ENCODE measurements at regions not wholly inside any gene's neighbourhood (a gene's known extent, or its start where the extent isn't known, plus 50 kb on each side); places are given as distances from the start of the nearest gene placed in this dataset.

- H3K9me3 Mint-ChIP-seq = peaks cover 6% of the 10 kb centered on the region
- no peaks in the 10 kb centered on the region for H3K36me3 Mint-ChIP-seq
- no peaks in the 10 kb centered on the region for H3K4me1 Mint-ChIP-seq (ENCODE audit: unreplicated experiment)
- peaks cover 16% of the 10 kb centered on the region for H3K27me3 Mint-ChIP-seq
- H3K27ac Mint-ChIP-seq = no peak overlapping the region
- H3K4me3 Mint-ChIP-seq = no peak overlapping the region
- DNase-seq (ENCODE audit: extremely low spot score, unreplicated experiment) = no peak
- TF ChIP-seq, protein P1, sequence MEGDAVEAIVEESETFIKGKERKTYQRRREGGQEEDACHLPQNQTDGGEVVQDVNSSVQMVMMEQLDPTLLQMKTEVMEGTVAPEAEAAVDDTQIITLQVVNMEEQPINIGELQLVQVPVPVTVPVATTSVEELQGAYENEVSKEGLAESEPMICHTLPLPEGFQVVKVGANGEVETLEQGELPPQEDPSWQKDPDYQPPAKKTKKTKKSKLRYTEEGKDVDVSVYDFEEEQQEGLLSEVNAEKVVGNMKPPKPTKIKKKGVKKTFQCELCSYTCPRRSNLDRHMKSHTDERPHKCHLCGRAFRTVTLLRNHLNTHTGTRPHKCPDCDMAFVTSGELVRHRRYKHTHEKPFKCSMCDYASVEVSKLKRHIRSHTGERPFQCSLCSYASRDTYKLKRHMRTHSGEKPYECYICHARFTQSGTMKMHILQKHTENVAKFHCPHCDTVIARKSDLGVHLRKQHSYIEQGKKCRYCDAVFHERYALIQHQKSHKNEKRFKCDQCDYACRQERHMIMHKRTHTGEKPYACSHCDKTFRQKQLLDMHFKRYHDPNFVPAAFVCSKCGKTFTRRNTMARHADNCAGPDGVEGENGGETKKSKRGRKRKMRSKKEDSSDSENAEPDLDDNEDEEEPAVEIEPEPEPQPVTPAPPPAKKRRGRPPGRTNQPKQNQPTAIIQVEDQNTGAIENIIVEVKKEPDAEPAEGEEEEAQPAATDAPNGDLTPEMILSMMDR (conservative IDR thresholded peaks at IDR 0.05) = no peak
Observed at GRCh38 chr11:116656011-116656410, 116.8 kb downstream of the BUD13 start.

DNA sequence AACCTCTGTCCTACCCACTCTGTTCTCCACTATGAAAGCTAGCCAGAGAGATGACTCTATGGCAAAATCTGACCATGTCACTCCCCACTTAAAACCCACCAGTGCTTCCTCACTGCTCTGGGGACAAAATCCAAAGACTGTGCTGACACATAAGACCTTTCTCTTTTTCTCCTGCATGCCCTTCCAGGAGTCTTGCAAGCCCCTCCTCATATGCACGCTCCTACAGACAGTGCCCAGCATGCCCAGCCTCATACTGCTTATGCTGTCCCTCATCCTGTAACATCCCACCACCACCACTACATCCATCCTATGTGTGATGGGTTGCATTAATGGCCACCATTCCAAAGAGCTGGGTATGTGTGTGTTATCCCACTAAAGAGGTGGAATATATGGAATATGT is 118.3 kb downstream of the BUD13 start:
- TF ChIP-seq, protein P1 (conservative IDR thresholded peaks at IDR 0.05) = no peak
- H3K9me3 Mint-ChIP-seq = peaks cover 6% of the 10 kb centered on the region
- H3K4me3 Mint-ChIP-seq = no peak overlapping the region
- H3K27me3 Mint-ChIP-seq = peaks cover 20% of the 10 kb centered on the region
- DNase-seq (ENCODE audit: extremely low spot score, unreplicated experiment) = no peak
- no peaks in the 10 kb centered on the region for H3K36me3 Mint-ChIP-seq
- H3K27ac Mint-ChIP-seq = no peak overlapping the region
- H3K4me1 Mint-ChIP-seq (ENCODE audit: unreplicated experiment) = no peaks in the 10 kb centered on the region

DNA sequence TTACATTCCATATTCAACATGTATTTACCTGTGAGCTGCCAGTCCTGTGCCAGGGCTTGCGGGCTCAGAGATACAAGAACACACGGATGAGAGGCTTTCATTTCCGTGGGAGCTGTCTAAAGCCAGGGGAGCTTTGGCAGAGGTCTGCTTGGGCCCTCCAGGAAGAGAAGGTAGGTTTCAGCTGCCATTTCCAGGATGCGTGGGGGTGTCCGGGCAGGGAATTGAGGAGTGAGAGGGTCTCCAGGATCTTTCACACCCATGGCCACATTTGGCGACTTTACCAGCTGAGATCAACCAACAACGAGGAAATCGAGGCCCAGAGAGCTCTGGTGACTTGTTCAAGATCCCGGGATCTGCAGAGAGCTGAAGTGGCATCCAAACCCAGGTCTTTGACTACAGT is 119.6 kb downstream of the BUD13 start:
- H3K36me3 Mint-ChIP-seq = no peaks in the 10 kb centered on the region

GRCh38 chr11:116651737-116652237 is 121.0 kb downstream of the BUD13 start:
- DNase-seq (ENCODE audit: extremely low spot score, unreplicated experiment) = no peak
- Mint-ChIP-seq H3K27me3 (peaks cover 24% of the 10 kb centered on the region), H3K4me1 (ENCODE audit: unreplicated experiment) (no peaks in the 10 kb centered on the region), H3K27ac (no peak overlapping the region), H3K4me3 (no peak overlapping the region), H3K36me3 (no peaks in the 10 kb centered on the region), H3K9me3 (peaks cover 6% of the 10 kb centered on the region)
- TF ChIP-seq, protein P1 (conservative IDR thresholded peaks at IDR 0.05) = no peak

More for the DNA sequence above, 119.6 kb downstream of the BUD13 start:
- Mint-ChIP-seq H3K27ac (no peak overlapping the region), H3K4me1 (ENCODE audit: unreplicated experiment) (no peaks in the 10 kb centered on the region), H3K9me3 (peaks cover 6% of the 10 kb centered on the region), H3K4me3 (no peak overlapping the region), H3K27me3 (peaks cover 15% of the 10 kb centered on the region)
- no peak for DNase-seq (ENCODE audit: extremely low spot score, unreplicated experiment)
- TF ChIP-seq, protein P1 (conservative IDR thresholded peaks at IDR 0.05) = no peak

- H3K9me3 Mint-ChIP-seq = peaks cover 6% of the 10 kb centered on the region
- H3K36me3 Mint-ChIP-seq = no peaks in the 10 kb centered on the region
- H3K27ac Mint-ChIP-seq = no peak overlapping the region
- no peaks in the 10 kb centered on the region for H3K4me1 Mint-ChIP-seq (ENCODE audit: unreplicated experiment)
- no peak overlapping the region for H3K4me3 Mint-ChIP-seq
- TF ChIP-seq, protein P1 (conservative IDR thresholded peaks at IDR 0.05) = no peak
- DNase-seq (ENCODE audit: extremely low spot score, unreplicated experiment) = no peak
- peaks cover 24% of the 10 kb centered on the region for H3K27me3 Mint-ChIP-seq
Observed at GRCh38 chr11:116651098-116651736, 121.6 kb downstream of the BUD13 start.

Measured in type B pancreatic cell (in vitro differentiated cells).